Right lobe of liver (tissue), 6 donors: ENCODE measurements at regions not wholly inside any gene's neighbourhood (a gene's known extent, or its start where the extent isn't known, plus 50 kb on each side); places are given as distances from the start of the nearest gene placed in this dataset.

Source experiments
- ATAC-seq, 4 donors: fragments of 200-7000 bp; cut with Tn5 transposase; one replicate each; pipeline ENCODE4 v1.9.1; 2020; ENCODE audit warnings: mild to moderate bottlenecking in 4 of 4, moderate library complexity in 4 of 4
- DNase-seq, 3 donors: peaks; one replicate each; pipeline ENCODE4 v3.0.0-alpha.2; 2020
- H3K27ac ChIP-seq, 3 donors: fragments of 200-600 bp; one replicate each; pipeline ENCODE4 v1.8.0; 2022
- H3K27me3 ChIP-seq, 2 donors: fragments of 200-600 bp; one replicate each; pipeline ENCODE4 v1.8.0; 2022
- H3K36me3 ChIP-seq, 4 donors: fragments of 200-600 bp; sonication (generic) in 1 of 4; one replicate each; pipeline versions ENCODE4 v1.5.1 to v1.8.0; 2017 to 2022; ENCODE audit warnings: control low read depth in 1 of 4
- H3K4me1 ChIP-seq, 4 donors: fragments of 200-600 bp; sonication (generic) in 1 of 4; one replicate each; pipeline versions ENCODE4 v1.5.1 to v1.8.0; 2017 to 2022; ENCODE audit warnings: control low read depth in 1 of 4
- H3K4me3 ChIP-seq, 3 donors: fragments of 200-600 bp; one replicate each; pipeline ENCODE4 v1.8.0; 2022
- H3K9me3 ChIP-seq, 4 donors: fragments of 200-600 bp; sonication (generic) in 1 of 4; one replicate each; pipeline versions ENCODE4 v1.5.1 to v1.8.0; 2017 to 2022; ENCODE audit warnings: control low read depth in 1 of 4
- CTCF ChIP-seq, 4 donors: fragments of 200-600 bp in 3 of 4; fragments of 450-650 bp in 1 of 4; IDR thresholded peaks; one replicate each; pipeline versions ENCODE4 v1.5.1 to v1.8.0; 2016 to 2022; ENCODE audit warnings: antibody characterized with exemption in 4 of 4, mild to moderate bottlenecking in 2 of 4
- POLR2A ChIP-seq: fragments of 450-650 bp; IDR thresholded peaks from one replicate; pipeline ENCODE4 v1.6.1; 2017; ENCODE audit warnings: antibody characterized with exemption, mild to moderate bottlenecking
- WGBS: methylation state at CpG from one replicate; pipeline ENCODE4 v1.1.6; 2018; ENCODE audit warnings: low coverage, low lambda C conversion rate; ENCODE audit not compliant: insufficient coverage; ENCODE audit errors: missing lambda C conversion rate; 5-methylcytosine and 5-hydroxymethylcytosine counted together
- intact Hi-C, 2 donors: fragments of 100-400 bp; cut with DNase I; formaldehyde crosslinking; loops; one replicate each; pipeline versions ENCODE4 v1.11.2 to v1.14.1; 2022
- donor health status: DM: no; HTN: yes; CAD: no.
- donor health status: DM: no; HTN: no; CAD: no.
- donor health status: DM: no; HTN: no; CAD: no.
- donor health status: DM: no; HTN: yes; CAD: no.
- donor health status: DM: no; HTN: yes; CAD: no.

- ATAC-seq: no peak
- Histone ChIP-seq H3K4me1 (no peaks in the 10 kb centered on the region), H3K9me3 (no peaks in the 10 kb centered on the region), H3K27ac (no peak overlapping the region), H3K36me3 (no peaks in the 10 kb centered on the region), H3K4me3 (no peak overlapping the region), H3K27me3 (no peaks in the 10 kb centered on the region)
- TF ChIP-seq CTCF (IDR thresholded peaks at IDR 0.05) (no peak), POLR2A (no peak)
- DNase-seq: no peak
- 46% methylated on average over 2 of the region's 2 CpGs for WGBS
- intact Hi-C loops: no loop called here
These were observed 194.2 kb downstream of the HIPK3 start for GRCh38 chr11:33451364-33451763.

- ATAC-seq (no peak), DNase-seq (no peak)
- TF ChIP-seq CTCF (IDR thresholded peaks at IDR 0.05): no peak
- TF ChIP-seq POLR2A: no peak
- H3K4me3 ChIP-seq: no peak overlapping the region
- H3K9me3 ChIP-seq: no peaks in the 10 kb centered on the region
- H3K27me3 ChIP-seq: no peaks in the 10 kb centered on the region
- WGBS: 63% methylated on average over 1 of the region's 3 CpGs
- no peaks in the 10 kb centered on the region for H3K4me1 ChIP-seq
- intact Hi-C loops: no loop called here
- no peak overlapping the region for H3K27ac ChIP-seq
- no peaks in the 10 kb centered on the region for H3K36me3 ChIP-seq
These were observed 192.6 kb downstream of the HIPK3 start for GRCh38 chr11:33449798-33450197.

- no peak for DNase-seq
- TF ChIP-seq CTCF (IDR thresholded peaks at IDR 0.05): no peak
- TF ChIP-seq POLR2A: no peak
- no peaks in the 10 kb centered on the region for H3K9me3 ChIP-seq
- H3K4me1 ChIP-seq: no peaks in the 10 kb centered on the region
- 49% methylated on average over 5 of the region's 5 CpGs for WGBS
- H3K36me3 ChIP-seq: no peaks in the 10 kb centered on the region
- intact Hi-C loops: no loop called here
- H3K4me3 ChIP-seq: no peak overlapping the region
- no peaks in the 10 kb centered on the region for H3K27me3 ChIP-seq
- H3K27ac ChIP-seq: no peak overlapping the region
- no peak for ATAC-seq
These were observed 191.4 kb downstream of the HIPK3 start for GRCh38 chr11:33448461-33449130.

- no peak for ATAC-seq
- Histone ChIP-seq H3K4me1 (no peaks in the 10 kb centered on the region), H3K36me3 (no peaks in the 10 kb centered on the region), H3K27me3 (no peaks in the 10 kb centered on the region), H3K27ac (no peak overlapping the region), H3K9me3 (no peaks in the 10 kb centered on the region), H3K4me3 (no peak overlapping the region)
- intact Hi-C loops: no loop called here
- WGBS: 38% methylated on average over 1 of the region's 1 CpG
- no peak for TF ChIP-seq CTCF (IDR thresholded peaks at IDR 0.05)
- no peak for TF ChIP-seq POLR2A
- no peak for DNase-seq
These were observed 188.6 kb downstream of the HIPK3 start for GRCh38 chr11:33445761-33446161.
